ENCODE measurements at regions not wholly inside any gene's neighbourhood (a gene's known extent, or its start where the extent isn't known, plus 50 kb on each side); places are given as distances from the start of the nearest gene placed in this dataset.
A peak's percentile ranks its signal among the peaks of the same experiment; 100 is the strongest.

- H3K4me3 Mint-ChIP-seq: no peak overlapping the region
- H3K9me3 Mint-ChIP-seq: no peaks in the 10 kb centered on the region
- H3K36me3 Mint-ChIP-seq: peaks cover 3% of the 10 kb centered on the region
- H3K4me1 Mint-ChIP-seq: no peaks in the 10 kb centered on the region
- peaks cover 4% of the 10 kb centered on the region for H3K27me3 Mint-ChIP-seq
- no peak overlapping the region for H3K27ac Mint-ChIP-seq
- CTCF ChIA-PET: interaction anchor here (0.6 to 0.8 kb wide), 2 partner anchors 117 to 492 kb away, joined by 3 read pairs; no protein-coding TSS in a partner anchor
- no peak for DNase-seq
These were observed 89.4 kb downstream of the RRM2 start for GRCh38 chr2:10211844-10212422.

- no peak overlapping the region for H3K4me3 Mint-ChIP-seq
- no peak for DNase-seq
- H3K9me3 Mint-ChIP-seq: no peaks in the 10 kb centered on the region
- peaks cover 3% of the 10 kb centered on the region for H3K36me3 Mint-ChIP-seq
- H3K4me1 Mint-ChIP-seq: no peaks in the 10 kb centered on the region
- peaks cover 4% of the 10 kb centered on the region for H3K27me3 Mint-ChIP-seq
- CTCF ChIA-PET: no interaction called here
- no peak overlapping the region for H3K27ac Mint-ChIP-seq
These were observed 89.9 kb upstream of the HPCAL1 start for GRCh38 chr2:10212827-10213226.

GRCh38 chr2:10214179-10214578 is 88.5 kb upstream of the HPCAL1 start:
- Mint-ChIP-seq H3K4me1 (no peaks in the 10 kb centered on the region), H3K4me3 (no peak overlapping the region), H3K27ac (peak overlapping the region; percentile 29), H3K27me3 (peaks cover 4% of the 10 kb centered on the region), H3K36me3 (peaks cover 3% of the 10 kb centered on the region), H3K9me3 (no peaks in the 10 kb centered on the region)
- CTCF ChIA-PET: no interaction called here
- no peak for DNase-seq

- H3K9me3 Mint-ChIP-seq: no peaks in the 10 kb centered on the region
- CTCF ChIA-PET: no interaction called here
- no peak for DNase-seq
- no peak overlapping the region for H3K4me3 Mint-ChIP-seq
- no peaks in the 10 kb centered on the region for H3K36me3 Mint-ChIP-seq
- H3K27ac Mint-ChIP-seq: no peak overlapping the region
- H3K27me3 Mint-ChIP-seq: peaks cover 8% of the 10 kb centered on the region
- no peaks in the 10 kb centered on the region for H3K4me1 Mint-ChIP-seq
These were observed 87.2 kb upstream of the HPCAL1 start for GRCh38 chr2:10215393-10215935.

GRCh38 chr2:10216677-10217488 is 85.8 kb upstream of the HPCAL1 start:
- Mint-ChIP-seq H3K36me3 (no peaks in the 10 kb centered on the region), H3K27ac (peak overlapping the region; percentile 42), H3K27me3 (peaks cover 8% of the 10 kb centered on the region), H3K9me3 (no peaks in the 10 kb centered on the region), H3K4me3 (no peak overlapping the region), H3K4me1 (no peaks in the 10 kb centered on the region)
- CTCF ChIA-PET: no interaction called here
- DNase-seq: no peak

GRCh38 chr2:10217489-10218435 is 84.9 kb upstream of the HPCAL1 start:
- Mint-ChIP-seq H3K27ac (no peak overlapping the region), H3K36me3 (no peaks in the 10 kb centered on the region)
- CTCF ChIA-PET: no interaction called here

GRCh38 chr2:10220045-10220901 is 82.4 kb upstream of the HPCAL1 start:
- no peaks in the 10 kb centered on the region for H3K4me1 Mint-ChIP-seq
- CTCF ChIA-PET: no interaction called here
- no peak for DNase-seq
- H3K4me3 Mint-ChIP-seq: no peak overlapping the region
- H3K36me3 Mint-ChIP-seq: no peaks in the 10 kb centered on the region
- H3K27me3 Mint-ChIP-seq: peaks cover 12% of the 10 kb centered on the region
- no peaks in the 10 kb centered on the region for H3K9me3 Mint-ChIP-seq
- no peak overlapping the region for H3K27ac Mint-ChIP-seq

More at GRCh38 chr2:10217489-10218435, 84.9 kb upstream of the HPCAL1 start:
- Mint-ChIP-seq H3K27me3 (peaks cover 6% of the 10 kb centered on the region), H3K4me3 (no peak overlapping the region), H3K9me3 (no peaks in the 10 kb centered on the region), H3K4me1 (no peaks in the 10 kb centered on the region)
- DNase-seq: no peak

- CTCF ChIA-PET: no interaction called here
- Mint-ChIP-seq H3K4me3 (no peak overlapping the region), H3K4me1 (no peaks in the 10 kb centered on the region), H3K9me3 (no peaks in the 10 kb centered on the region), H3K27ac (no peak overlapping the region), H3K36me3 (no peaks in the 10 kb centered on the region), H3K27me3 (peaks cover 18% of the 10 kb centered on the region)
- DNase-seq: no peak
These were observed 81.8 kb upstream of the HPCAL1 start for GRCh38 chr2:10220902-10221391.

GRCh38 chr2:10221443-10221842 is 81.3 kb upstream of the HPCAL1 start:
- Mint-ChIP-seq H3K9me3 (no peaks in the 10 kb centered on the region), H3K36me3 (no peaks in the 10 kb centered on the region), H3K4me3 (no peak overlapping the region), H3K4me1 (no peaks in the 10 kb centered on the region), H3K27ac (no peak overlapping the region), H3K27me3 (peaks cover 23% of the 10 kb centered on the region)
- CTCF ChIA-PET: no interaction called here
- DNase-seq: no peak

GRCh38 chr2:10221976-10222870 is 80.5 kb upstream of the HPCAL1 start:
- CTCF ChIA-PET: interaction anchor here (0.8 kb wide), 1 partner anchor 213 kb away, joined by 3 read pairs; no protein-coding TSS in a partner anchor
- no peak overlapping the region for H3K4me3 Mint-ChIP-seq
- no peak for DNase-seq
- H3K9me3 Mint-ChIP-seq: no peaks in the 10 kb centered on the region
- peaks cover 27% of the 10 kb centered on the region for H3K27me3 Mint-ChIP-seq
- no peak overlapping the region for H3K27ac Mint-ChIP-seq
- no peaks in the 10 kb centered on the region for H3K36me3 Mint-ChIP-seq
- H3K4me1 Mint-ChIP-seq: no peaks in the 10 kb centered on the region

GRCh38 chr2:10223471-10223870 is 79.2 kb upstream of the HPCAL1 start:
- CTCF ChIA-PET: no interaction called here

GRCh38 chr2:10223932-10224720 is 78.6 kb upstream of the HPCAL1 start:
- Mint-ChIP-seq H3K4me3 (no peak overlapping the region), H3K4me1 (no peaks in the 10 kb centered on the region), H3K27ac (no peak overlapping the region), H3K36me3 (no peaks in the 10 kb centered on the region), H3K27me3 (peaks cover 39% of the 10 kb centered on the region), H3K9me3 (no peaks in the 10 kb centered on the region)
- DNase-seq: no peak
- CTCF ChIA-PET: no interaction called here

More at GRCh38 chr2:10223471-10223870, 79.2 kb upstream of the HPCAL1 start:
- Mint-ChIP-seq H3K4me3 (no peak overlapping the region), H3K4me1 (no peaks in the 10 kb centered on the region), H3K27ac (peak overlapping the region; percentile 55), H3K9me3 (no peaks in the 10 kb centered on the region), H3K27me3 (peaks cover 37% of the 10 kb centered on the region), H3K36me3 (no peaks in the 10 kb centered on the region)
- no peak for DNase-seq
